GM23338 (cell line): ENCODE measurements at regions not wholly inside any gene's neighbourhood (a gene's known extent, or its start where the extent isn't known, plus 50 kb on each side); places are given as distances from the start of the nearest gene placed in this dataset.

Experiments
- CREB1 ChIP-seq: fragments of 250-450 bp; sonication (Bioruptor Pico); IDR thresholded peaks from 2 replicates; pipeline ENCODE4 v1.5.0; 2020; ENCODE audit warnings: low read depth, mild to moderate bottlenecking, moderate library complexity
- CTCF ChIP-seq, 2 experiments: fragments of 200-600 bp in 1 of 2; sonication (generic) in 1 of 2; conservative IDR thresholded peaks; 2 replicates each; pipeline versions ENCODE4 v1.5.1 to v1.6.1; 2016 to 2017; ENCODE audit warnings: antibody characterized with exemption in 2 of 2, low read depth in 2 of 2, mild to moderate bottlenecking in 2 of 2, moderate library complexity in 1 of 2
- ETS1 ChIP-seq: IDR thresholded peaks from 2 replicates; pipeline ENCODE4 v1.6.1; 2016; ENCODE audit warnings: antibody characterized with exemption
- EZH2 ChIP-seq: fragments of 200-600 bp; sonication (generic); IDR thresholded peaks from one replicate; pipeline ENCODE4 v1.8.0; 2017; ENCODE audit warnings: antibody characterized with exemption, mild to moderate bottlenecking, low read depth; ENCODE audit not compliant: unreplicated experiment
- EZH2phosphoT487 ChIP-seq: fragments of 200-600 bp; sonication (generic); IDR thresholded peaks from one replicate; pipeline ENCODE4 v1.8.1; 2018; ENCODE audit warnings: antibody characterized with exemption; ENCODE audit not compliant: unreplicated experiment
- JUNB ChIP-seq: IDR thresholded peaks from one replicate; pipeline ENCODE4 v1.6.1; 2016; ENCODE audit warnings: antibody characterized with exemption; ENCODE audit not compliant: unreplicated experiment
- NANOG ChIP-seq: IDR thresholded peaks from 2 replicates; pipeline ENCODE4 v1.6.1; 2016; ENCODE audit warnings: antibody characterized with exemption, borderline replicate concordance
- POLR2AphosphoS5 ChIP-seq: IDR thresholded peaks from 2 replicates; pipeline ENCODE4 v1.6.1; 2016; ENCODE audit warnings: antibody characterized with exemption, low read depth
- REST ChIP-seq: IDR thresholded peaks from one replicate; pipeline ENCODE4 v1.6.1; 2018; ENCODE audit warnings: antibody characterized with exemption; ENCODE audit not compliant: unreplicated experiment
- STAT1 ChIP-seq: IDR thresholded peaks from one replicate; pipeline ENCODE4 v1.6.1; 2016; ENCODE audit warnings: antibody characterized with exemption; ENCODE audit not compliant: unreplicated experiment

GRCh38 chr4:126719852-126720251 lies 912.9 kb upstream of the INTU start:
- TF ChIP-seq EZH2 (no peak), ETS1 (no peak), CTCF (conservative IDR thresholded peaks at IDR 0.05; ENCODE audit: low read depth in 2 of 2) (no peak), POLR2AphosphoS5 (no peak), JUNB (no peak), CREB1 (CRISPR knock-in tag) (no peak), STAT1 (no peak), REST (no peak), NANOG (no peak), EZH2phosphoT487 (no peak)
